Cardiac muscle cell (in vitro differentiated cells and primary cell): ENCODE measurements at regions not wholly inside any gene's neighbourhood (a gene's known extent, or its start where the extent isn't known, plus 50 kb on each side); places are given as distances from the start of the nearest gene placed in this dataset.

Experiments used
- DNase-seq, 2 donors: peaks; one replicate each; pipeline versions ENCODE4 v3.0.0 to v3.0.0-alpha.2; 2010 to 2017; ENCODE audit warnings: low read depth in 1 of 2, low spot score in 1 of 2
- H3K27ac ChIP-seq: fragments of 200-600 bp; sonication (generic); 2 replicates; pipeline ENCODE4 v1.5.1; 2016
- H3K27me3 ChIP-seq: fragments of 200-600 bp; sonication (generic); 2 replicates; pipeline ENCODE4 v1.6.0; 2016; ENCODE audit warnings: control low read depth
- H3K36me3 ChIP-seq: fragments of 200-600 bp; sonication (generic); 2 replicates; pipeline ENCODE4 v1.5.1; 2016; ENCODE audit warnings: control low read depth
- H3K4me1 ChIP-seq: fragments of 200-600 bp; sonication (generic); 2 replicates; pipeline ENCODE4 v1.8.1; 2017; ENCODE audit warnings: low read depth, mild to moderate bottlenecking, mixed run types
- H3K4me3 ChIP-seq: fragments of 200-600 bp; sonication (generic); 2 replicates; pipeline ENCODE4 v1.5.1; 2016; ENCODE audit warnings: mild to moderate bottlenecking
- H3K9me3 ChIP-seq: fragments of 200-600 bp; sonication (generic); 2 replicates; pipeline ENCODE4 v1.5.1; 2017; ENCODE audit warnings: low read depth, mild to moderate bottlenecking, control low read depth
- CTCF ChIP-seq: IDR thresholded peaks from 2 replicates; pipeline ENCODE4 v1.5.1; 2012; ENCODE audit warnings: low read depth, mild to moderate bottlenecking, low read length

GRCh38 chrX:16222151-16222550 is 54.9 kb downstream of the MAGEB17 start:
- Histone ChIP-seq H3K9me3 (no peaks in the 10 kb centered on the region), H3K4me3 (no peak overlapping the region), H3K4me1 (no peaks in the 10 kb centered on the region), H3K36me3 (no peaks in the 10 kb centered on the region), H3K27ac (no peak overlapping the region), H3K27me3 (no peaks in the 10 kb centered on the region)
- peak in 1 of 2 donors; percentile 6 for DNase-seq
- TF ChIP-seq CTCF, result no peak

- H3K9me3 ChIP-seq, result no peaks in the 10 kb centered on the region
- no peak for DNase-seq
- H3K4me1 ChIP-seq, result no peaks in the 10 kb centered on the region
- no peak for TF ChIP-seq CTCF
- H3K36me3 ChIP-seq, result no peaks in the 10 kb centered on the region
- H3K4me3 ChIP-seq, result no peak overlapping the region
- no peak overlapping the region for H3K27ac ChIP-seq
- H3K27me3 ChIP-seq, result no peaks in the 10 kb centered on the region
Observed at GRCh38 chrX:16223385-16223784, 56.1 kb downstream of the MAGEB17 start.

- no peaks in the 10 kb centered on the region for H3K27me3 ChIP-seq
- no peaks in the 10 kb centered on the region for H3K4me1 ChIP-seq
- no peaks in the 10 kb centered on the region for H3K9me3 ChIP-seq
- H3K4me3 ChIP-seq, result no peak overlapping the region
- peak in 1 of 2 donors; percentile 57 for DNase-seq
- no peak for TF ChIP-seq CTCF
- H3K36me3 ChIP-seq, result no peaks in the 10 kb centered on the region
- no peak overlapping the region for H3K27ac ChIP-seq
Observed at GRCh38 chrX:16239211-16239610, 71.9 kb downstream of the MAGEB17 start.

- no peaks in the 10 kb centered on the region for H3K36me3 ChIP-seq
- no peak for DNase-seq
- H3K27ac ChIP-seq, result no peak overlapping the region
- no peaks in the 10 kb centered on the region for H3K4me1 ChIP-seq
- H3K9me3 ChIP-seq, result no peaks in the 10 kb centered on the region
- H3K27me3 ChIP-seq, result no peaks in the 10 kb centered on the region
- no peak for TF ChIP-seq CTCF
- H3K4me3 ChIP-seq, result no peak overlapping the region
Observed at GRCh38 chrX:16240231-16240905, 73.1 kb downstream of the MAGEB17 start.

GRCh38 chrX:16240968-16241367 is 73.7 kb downstream of the MAGEB17 start:
- Histone ChIP-seq H3K4me1 (no peaks in the 10 kb centered on the region), H3K9me3 (no peaks in the 10 kb centered on the region), H3K27me3 (no peaks in the 10 kb centered on the region), H3K4me3 (no peak overlapping the region), H3K27ac (no peak overlapping the region), H3K36me3 (no peaks in the 10 kb centered on the region)
- no peak for TF ChIP-seq CTCF
- no peak for DNase-seq
